Bronchial epithelial cell (primary cell): ENCODE measurements at regions not wholly inside any gene's neighbourhood (a gene's known extent, or its start where the extent isn't known, plus 50 kb on each side); places are given as distances from the start of the nearest gene placed in this dataset.
A peak's percentile ranks its signal among the peaks of the same experiment; 100 is the strongest.

Experiments used
- DNase-seq: peaks from one replicate; pipeline ENCODE4 v3.0.0-alpha.2; 2010; ENCODE audit warnings: low read depth
- FAIRE-seq: peaks from 2 replicates; lab custom pipeline; 2011; peaks lifted over from hg19 to GRCh38; lab: Jason Lieb, UNC
- H3K27me3 ChIP-seq: 2 replicates; pipeline ENCODE4 v1.5.1; 2011; ENCODE audit warnings: low read length; ENCODE audit not compliant: control insufficient read depth, insufficient read depth
- H3K36me3 ChIP-seq: 2 replicates; pipeline ENCODE4 v1.5.1; 2011; ENCODE audit warnings: low read length; ENCODE audit not compliant: control insufficient read depth, insufficient read depth
- H3K4me3 ChIP-seq: 2 replicates; pipeline ENCODE4 v1.5.1; 2011; ENCODE audit warnings: mild to moderate bottlenecking, low read depth, low read length, control low read depth
- CTCF ChIP-seq: IDR thresholded peaks from 2 replicates; pipeline ENCODE4 v1.5.1; 2011; ENCODE audit warnings: mild to moderate bottlenecking, moderate library complexity, low read length, control low read depth, inconsistent platforms; ENCODE audit not compliant: insufficient read depth, severe bottlenecking

DNA sequence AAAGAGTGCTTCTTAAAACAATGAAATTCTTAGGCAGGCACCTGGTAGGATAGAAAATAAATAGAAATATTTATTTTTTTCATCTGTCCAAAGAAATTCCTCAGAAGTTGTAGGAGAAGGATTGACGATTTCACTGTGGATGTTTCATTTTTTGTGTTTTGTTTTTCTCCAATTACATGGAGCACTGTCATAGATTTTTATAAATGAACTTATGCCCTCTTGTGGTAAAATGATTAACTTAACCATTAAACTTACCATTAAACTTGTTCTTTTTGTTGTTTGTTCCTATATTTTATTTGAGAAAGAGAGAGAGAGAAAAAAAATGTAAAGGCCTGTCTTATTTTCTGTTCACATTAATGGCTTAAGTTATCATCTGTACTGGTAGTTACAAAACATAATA is 339.2 kb downstream of the PRR16 start:
- no peak overlapping the region for H3K4me3 ChIP-seq
- H3K36me3 ChIP-seq: no peaks in the 10 kb centered on the region
- no peak for FAIRE-seq
- TF ChIP-seq CTCF: peak; percentile 2
- no peaks in the 10 kb centered on the region for H3K27me3 ChIP-seq
- peak; percentile 26 for DNase-seq

DNA sequence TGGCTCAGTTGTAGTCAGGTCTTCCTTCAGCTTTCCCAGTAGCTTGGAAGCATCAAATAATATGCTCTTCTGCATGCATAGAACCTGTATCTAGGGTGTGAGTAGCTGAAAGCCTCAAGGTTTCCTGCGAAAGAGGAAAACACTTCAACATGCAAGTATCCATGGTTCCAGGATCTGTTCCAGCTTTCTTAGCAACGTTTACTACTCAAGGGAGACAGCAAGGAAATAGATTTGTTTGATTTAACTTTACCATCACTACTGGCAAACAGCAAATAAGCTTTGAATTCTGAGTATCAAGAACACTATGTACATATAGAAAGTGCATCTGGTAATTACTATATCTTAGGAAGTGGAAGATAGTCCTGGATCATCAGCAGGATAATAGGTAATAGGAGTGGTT is 341.0 kb downstream of the PRR16 start:
- no peak for FAIRE-seq
- no peak for DNase-seq
- H3K36me3 ChIP-seq: no peaks in the 10 kb centered on the region
- no peaks in the 10 kb centered on the region for H3K27me3 ChIP-seq
- H3K4me3 ChIP-seq: no peak overlapping the region
- no peak for TF ChIP-seq CTCF

- H3K27me3 ChIP-seq: no peaks in the 10 kb centered on the region
- DNase-seq (no peak), FAIRE-seq (no peak)
- no peaks in the 10 kb centered on the region for H3K36me3 ChIP-seq
- no peak overlapping the region for H3K4me3 ChIP-seq
- no peak for TF ChIP-seq CTCF
Measured at GRCh38 chr5:120806202-120806601, 342.1 kb downstream of the PRR16 start.

DNA sequence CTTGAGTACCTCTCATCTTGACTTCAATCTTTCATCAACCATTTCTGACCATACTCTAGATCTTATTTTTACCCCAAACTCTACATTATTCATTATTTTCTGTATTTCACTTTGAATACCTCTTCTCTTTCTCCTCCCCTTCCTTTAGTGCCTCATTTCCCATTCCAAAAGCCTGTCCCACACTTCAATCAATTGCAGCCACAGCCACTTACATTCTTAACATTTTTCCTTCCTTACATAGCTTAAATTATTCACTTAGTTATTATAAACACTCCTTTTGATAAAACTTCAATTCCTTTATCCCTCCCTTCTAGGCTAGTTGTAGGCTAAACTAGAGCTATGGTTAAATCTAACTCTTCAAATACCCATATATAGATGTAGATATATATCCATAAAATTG is 344.0 kb downstream of the PRR16 start:
- DNase-seq: no peak
- Histone ChIP-seq H3K4me3 (no peak overlapping the region), H3K36me3 (no peaks in the 10 kb centered on the region), H3K27me3 (no peaks in the 10 kb centered on the region)
- TF ChIP-seq CTCF: no peak
- no peak for FAIRE-seq

GRCh38 chr5:120808606-120809005 is 344.5 kb downstream of the PRR16 start:
- H3K36me3 ChIP-seq: no peaks in the 10 kb centered on the region
- no peaks in the 10 kb centered on the region for H3K27me3 ChIP-seq
- FAIRE-seq (no peak), DNase-seq (no peak)
- no peak for TF ChIP-seq CTCF
- H3K4me3 ChIP-seq: no peak overlapping the region

GRCh38 chr5:120813551-120813950 is 349.5 kb downstream of the PRR16 start:
- H3K36me3 ChIP-seq: no peaks in the 10 kb centered on the region
- no peak overlapping the region for H3K4me3 ChIP-seq
- FAIRE-seq (no peak), DNase-seq (no peak)
- TF ChIP-seq CTCF: no peak
- no peaks in the 10 kb centered on the region for H3K27me3 ChIP-seq
